Esophagus squamous epithelium (tissue), 4 donors: ENCODE measurements at regions not wholly inside any gene's neighbourhood (a gene's known extent, or its start where the extent isn't known, plus 50 kb on each side); places are given as distances from the start of the nearest gene placed in this dataset.

Experiments used
- CTCF ChIP-seq, 6 experiments: fragments of 450-650 bp in 4 of 6; fragments of 200-600 bp in 2 of 6; sonication (generic) in 2 of 6; IDR thresholded peaks; one replicate each; pipeline ENCODE4 v1.5.1; 2016 to 2019; ENCODE audit warnings: antibody characterized with exemption in 6 of 6, mild to moderate bottlenecking in 4 of 6, moderate library complexity in 4 of 6
- POLR2A ChIP-seq, 4 donors: fragments of 450-650 bp; IDR thresholded peaks; one replicate each; pipeline ENCODE4 v1.6.1; 2017; ENCODE audit warnings: antibody characterized with exemption in 4 of 4, mild to moderate bottlenecking in 4 of 4, moderate library complexity in 3 of 4

DNA sequence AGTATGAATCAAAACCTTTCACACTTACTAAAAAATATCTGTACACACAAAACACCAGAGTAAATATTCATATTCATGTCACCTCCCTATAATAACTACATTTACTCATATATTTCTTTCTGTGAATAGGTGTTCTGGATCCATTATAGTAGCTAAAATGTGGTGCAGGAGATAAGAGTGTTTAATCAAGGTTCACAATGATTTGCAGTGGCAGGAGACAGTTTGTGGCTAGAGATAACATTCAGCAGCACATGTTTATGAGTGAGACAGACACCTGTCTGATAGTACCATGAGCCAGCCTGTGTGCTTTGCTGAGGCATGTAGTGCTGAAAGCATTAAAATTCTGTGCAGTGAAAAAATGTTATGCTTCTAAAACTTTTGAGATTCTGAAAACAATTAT, 410.3 kb downstream of the SRGAP2C start:
- no peak for TF ChIP-seq CTCF (IDR thresholded peaks at IDR 0.05)
- no peak for TF ChIP-seq POLR2A (IDR thresholded peaks at IDR 0.05)
